ENCODE measurements at regions not wholly inside any gene's neighbourhood (a gene's known extent, or its start where the extent isn't known, plus 50 kb on each side); places are given as distances from the start of the nearest gene placed in this dataset.
"Not testable (repeated sequence)": the region's sequence is repeated elsewhere in the genome, so short reads cannot be mapped to it uniquely, and the experiment has no call there.

GRCh38 chr1:76687307-76688175 is 179.7 kb upstream of the ST6GALNAC5 start:
- Histone ChIP-seq H3K9me3 (replicated peaks in 1 of 11) (peaks cover 0 to 4% (median 0%) of the 10 kb centered on the region in 11 experiments; a peak in 4 of 22 replicates), H3K27me3 (no peaks in the 10 kb centered on the region), H4K20me1 (no peaks in the 10 kb centered on the region), H3K4me3 (no peak overlapping the region), H3K9ac (no peak overlapping the region), H3K27ac (no peak overlapping the region), H3K4me2 (no peak overlapping the region), H3K36me3 (no peaks in the 10 kb centered on the region), H3K4me1 (no peaks in the 10 kb centered on the region)
- TF ChIP-seq Cebpa-rat (IDR thresholded peaks at IDR 0.05): no peak

- TF ChIP-seq Cebpa-rat (IDR thresholded peaks at IDR 0.05): no peak
- Histone ChIP-seq H3K36me3 (no peaks in the 10 kb centered on the region), H3K9me3 (replicated peaks in 1 of 11) (peaks cover 0 to 15% (median 0%) of the 10 kb centered on the region in 11 experiments; a peak in 4 of 22 replicates), H3K27ac (no peak overlapping the region), H3K4me2 (no peak overlapping the region), H4K20me1 (no peaks in the 10 kb centered on the region), H3K4me3 (no peak overlapping the region), H3K4me1 (no peaks in the 10 kb centered on the region), H3K9ac (no peak overlapping the region), H3K27me3 (no peaks in the 10 kb centered on the region)
Measured at GRCh38 chr1:76690766-76691165, 176.5 kb upstream of the ST6GALNAC5 start.

- H3K36me3 ChIP-seq: no peaks in the 10 kb centered on the region
- no peaks in the 10 kb centered on the region for H3K27me3 ChIP-seq
- H3K9ac ChIP-seq: no peak overlapping the region
- H3K4me2 ChIP-seq: no peak overlapping the region
- H3K9me3 ChIP-seq (replicated peaks in 1 of 11): peaks cover 0 to 15% (median 0%) of the 10 kb centered on the region in 11 experiments; a peak in 4 of 22 replicates
- H4K20me1 ChIP-seq: no peaks in the 10 kb centered on the region
- TF ChIP-seq Cebpa-rat (IDR thresholded peaks at IDR 0.05): no peak
- H3K27ac ChIP-seq: no peak overlapping the region
- no peak overlapping the region for H3K4me3 ChIP-seq
- H3K4me1 ChIP-seq: no peaks in the 10 kb centered on the region
Measured at GRCh38 chr1:76695535-76695934, 171.7 kb upstream of the ST6GALNAC5 start.

GRCh38 chr1:76697361-76697760 is 169.9 kb upstream of the ST6GALNAC5 start:
- Histone ChIP-seq H4K20me1 (no peaks in the 10 kb centered on the region), H3K27me3 (no peaks in the 10 kb centered on the region)

GRCh38 chr1:76699646-76700045 is 167.6 kb upstream of the ST6GALNAC5 start:
- H3K36me3 ChIP-seq; H3K27me3 ChIP-seq; H4K20me1 ChIP-seq; H3K9ac ChIP-seq; H3K4me2 ChIP-seq; H3K9me3 ChIP-seq (replicated peaks in 1 of 11); H3K27ac ChIP-seq; H3K4me1 ChIP-seq; H3K4me3 ChIP-seq: not testable (repeated sequence)

More at GRCh38 chr1:76697361-76697760, 169.9 kb upstream of the ST6GALNAC5 start:
- H3K4me3 ChIP-seq: no peak overlapping the region
- TF ChIP-seq Cebpa-rat (IDR thresholded peaks at IDR 0.05): no peak
- no peak overlapping the region for H3K9ac ChIP-seq
- H3K36me3 ChIP-seq: no peaks in the 10 kb centered on the region
- H3K9me3 ChIP-seq (replicated peaks in 1 of 11): peaks cover 0 to 14% (median 0%) of the 10 kb centered on the region in 11 experiments; a peak in 4 of 22 replicates
- no peak overlapping the region for H3K4me2 ChIP-seq
- no peaks in the 10 kb centered on the region for H3K4me1 ChIP-seq
- no peak overlapping the region for H3K27ac ChIP-seq

- H3K4me3 ChIP-seq; H3K27me3 ChIP-seq; H4K20me1 ChIP-seq; H3K9me3 ChIP-seq (replicated peaks in 1 of 11); H3K4me1 ChIP-seq; H3K9ac ChIP-seq; H3K36me3 ChIP-seq; H3K4me2 ChIP-seq; H3K27ac ChIP-seq: not testable (repeated sequence)
Measured at GRCh38 chr1:76700200-76700599, 167.1 kb upstream of the ST6GALNAC5 start.

GRCh38 chr1:76705560-76705959 is 161.7 kb upstream of the ST6GALNAC5 start:
- Histone ChIP-seq H3K4me2 (no peak overlapping the region), H3K36me3 (no peaks in the 10 kb centered on the region), H3K9ac (no peak overlapping the region), H3K27ac (no peak overlapping the region), H3K27me3 (no peaks in the 10 kb centered on the region), H3K4me1 (no peaks in the 10 kb centered on the region), H3K9me3 (replicated peaks in 1 of 11) (no peaks in the 10 kb centered on the region), H4K20me1 (no peaks in the 10 kb centered on the region), H3K4me3 (no peak overlapping the region)
- no peak for TF ChIP-seq Cebpa-rat (IDR thresholded peaks at IDR 0.05)

GRCh38 chr1:76713535-76713934 is 153.7 kb upstream of the ST6GALNAC5 start:
- Histone ChIP-seq H3K4me3 (no peak overlapping the region), H3K9me3 (replicated peaks in 1 of 11) (no peaks in the 10 kb centered on the region)
- no peak for TF ChIP-seq Cebpa-rat (IDR thresholded peaks at IDR 0.05)

GRCh38 chr1:76715474-76715873 is 151.8 kb upstream of the ST6GALNAC5 start:
- no peaks in the 10 kb centered on the region for H3K9me3 ChIP-seq (replicated peaks in 1 of 11)
- H4K20me1 ChIP-seq: no peaks in the 10 kb centered on the region
- H3K4me1 ChIP-seq: no peaks in the 10 kb centered on the region
- no peak for TF ChIP-seq Cebpa-rat (IDR thresholded peaks at IDR 0.05)
- no peak overlapping the region for H3K27ac ChIP-seq
- H3K9ac ChIP-seq: no peak overlapping the region
- H3K36me3 ChIP-seq: no peaks in the 10 kb centered on the region
- no peak overlapping the region for H3K4me3 ChIP-seq
- no peak overlapping the region for H3K4me2 ChIP-seq
- H3K27me3 ChIP-seq: no peaks in the 10 kb centered on the region

More at GRCh38 chr1:76713535-76713934, 153.7 kb upstream of the ST6GALNAC5 start:
- Histone ChIP-seq H3K27ac (no peak overlapping the region), H3K9ac (no peak overlapping the region), H3K4me2 (no peak overlapping the region), H4K20me1 (no peaks in the 10 kb centered on the region), H3K27me3 (no peaks in the 10 kb centered on the region), H3K36me3 (no peaks in the 10 kb centered on the region), H3K4me1 (no peaks in the 10 kb centered on the region)

GRCh38 chr1:76723949-76724348 is 143.3 kb upstream of the ST6GALNAC5 start:
- Histone ChIP-seq H3K9ac (no peak overlapping the region), H3K4me1 (peaks cover 0 to 10% (median 0%) of the 10 kb centered on the region in 10 experiments; a peak in 1 of 20 replicates), H3K9me3 (replicated peaks in 1 of 11) (no peaks in the 10 kb centered on the region), H3K4me2 (no peak overlapping the region), H3K27ac (no peak overlapping the region), H3K4me3 (no peak overlapping the region), H4K20me1 (no peaks in the 10 kb centered on the region), H3K36me3 (no peaks in the 10 kb centered on the region), H3K27me3 (no peaks in the 10 kb centered on the region)
- TF ChIP-seq Cebpa-rat (IDR thresholded peaks at IDR 0.05): no peak
